ENCODE measurements at regions not wholly inside any gene's neighbourhood (a gene's known extent, or its start where the extent isn't known, plus 50 kb on each side); places are given as distances from the start of the nearest gene placed in this dataset.

DNA sequence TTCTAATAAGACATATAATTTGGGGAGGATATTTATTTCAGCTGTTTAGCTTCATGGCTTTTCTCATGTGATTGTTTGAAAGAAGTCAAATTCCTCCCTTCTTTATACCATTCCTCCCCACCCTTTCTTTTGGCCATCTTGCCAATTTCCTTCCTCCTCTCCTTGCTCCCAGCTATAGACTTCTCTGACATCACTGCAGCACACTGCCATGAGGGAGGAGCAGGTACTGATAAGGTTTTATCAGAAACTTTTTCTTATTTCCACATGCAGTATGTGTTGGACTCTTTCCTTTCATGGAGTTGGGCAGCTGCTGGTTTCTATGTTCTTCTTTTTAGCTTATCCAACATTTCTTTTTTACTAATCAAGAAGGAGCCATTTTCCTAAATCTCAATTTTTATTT, 481.7 kb upstream of the NR3C2 start:
- TF ChIP-seq, protein P1, sequence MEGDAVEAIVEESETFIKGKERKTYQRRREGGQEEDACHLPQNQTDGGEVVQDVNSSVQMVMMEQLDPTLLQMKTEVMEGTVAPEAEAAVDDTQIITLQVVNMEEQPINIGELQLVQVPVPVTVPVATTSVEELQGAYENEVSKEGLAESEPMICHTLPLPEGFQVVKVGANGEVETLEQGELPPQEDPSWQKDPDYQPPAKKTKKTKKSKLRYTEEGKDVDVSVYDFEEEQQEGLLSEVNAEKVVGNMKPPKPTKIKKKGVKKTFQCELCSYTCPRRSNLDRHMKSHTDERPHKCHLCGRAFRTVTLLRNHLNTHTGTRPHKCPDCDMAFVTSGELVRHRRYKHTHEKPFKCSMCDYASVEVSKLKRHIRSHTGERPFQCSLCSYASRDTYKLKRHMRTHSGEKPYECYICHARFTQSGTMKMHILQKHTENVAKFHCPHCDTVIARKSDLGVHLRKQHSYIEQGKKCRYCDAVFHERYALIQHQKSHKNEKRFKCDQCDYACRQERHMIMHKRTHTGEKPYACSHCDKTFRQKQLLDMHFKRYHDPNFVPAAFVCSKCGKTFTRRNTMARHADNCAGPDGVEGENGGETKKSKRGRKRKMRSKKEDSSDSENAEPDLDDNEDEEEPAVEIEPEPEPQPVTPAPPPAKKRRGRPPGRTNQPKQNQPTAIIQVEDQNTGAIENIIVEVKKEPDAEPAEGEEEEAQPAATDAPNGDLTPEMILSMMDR (optimal IDR thresholded peaks at IDR 0.05 in 1 of 3, IDR thresholded peaks at IDR 0.05 in 1 of 3, conservative IDR thresholded peaks at IDR 0.05 in 1 of 3; ENCODE audit: extremely low read depth in 1 of 3, insufficient read depth in 2 of 3, low read length in 3 of 3) = no peak
- TF ChIP-seq EZH2 (IDR thresholded peaks at IDR 0.05; ENCODE audit: low read length) = no peak
